Hematopoietic multipotent progenitor cell treated with erythropoietin and hydrocortisone succinate and interleukin-3 and kit ligand, for 17 days (in vitro differentiated cells): ENCODE measurements at regions not wholly inside any gene's neighbourhood (a gene's known extent, or its start where the extent isn't known, plus 50 kb on each side); places are given as distances from the start of the nearest gene placed in this dataset.
"Not testable (repeated sequence)": the region's sequence is repeated elsewhere in the genome, so short reads cannot be mapped to it uniquely, and the experiment has no call there.

Experiments
- DNase-seq: peaks from one replicate; pipeline ENCODE4 v3.0.0-alpha.2; 2015; ENCODE audit warnings: low spot score

DNA sequence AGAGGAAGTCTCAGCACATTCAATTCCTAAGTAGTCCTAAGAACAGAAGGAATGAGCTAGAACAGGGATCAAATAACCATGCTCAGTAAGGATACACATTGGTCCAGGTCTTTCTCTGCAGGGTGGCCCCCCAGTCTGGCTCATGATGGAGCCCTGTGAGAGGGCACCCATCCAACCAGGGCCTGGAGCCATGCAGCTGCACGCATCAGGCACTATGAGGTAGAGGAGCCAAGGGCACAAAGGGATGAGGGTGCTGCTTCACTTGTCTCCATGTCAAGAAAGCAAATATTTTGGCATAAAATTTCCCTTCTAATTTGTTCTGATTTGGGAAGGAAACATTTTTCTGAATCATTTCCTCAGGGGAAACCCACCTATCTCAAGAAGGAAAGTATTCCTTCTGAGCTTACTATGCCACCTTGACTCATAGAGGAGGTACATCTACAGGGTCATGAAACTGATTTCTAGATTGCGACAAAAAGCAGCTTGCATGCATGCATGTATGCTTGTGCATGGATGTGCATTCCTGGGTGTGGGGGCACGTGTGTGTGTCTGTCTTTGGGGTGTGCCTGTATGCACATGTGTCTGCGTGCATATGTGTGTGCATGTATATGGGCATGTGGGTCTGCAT lies 600.3 kb downstream of the MID1IP1 start:
- DNase-seq = no peak

DNA sequence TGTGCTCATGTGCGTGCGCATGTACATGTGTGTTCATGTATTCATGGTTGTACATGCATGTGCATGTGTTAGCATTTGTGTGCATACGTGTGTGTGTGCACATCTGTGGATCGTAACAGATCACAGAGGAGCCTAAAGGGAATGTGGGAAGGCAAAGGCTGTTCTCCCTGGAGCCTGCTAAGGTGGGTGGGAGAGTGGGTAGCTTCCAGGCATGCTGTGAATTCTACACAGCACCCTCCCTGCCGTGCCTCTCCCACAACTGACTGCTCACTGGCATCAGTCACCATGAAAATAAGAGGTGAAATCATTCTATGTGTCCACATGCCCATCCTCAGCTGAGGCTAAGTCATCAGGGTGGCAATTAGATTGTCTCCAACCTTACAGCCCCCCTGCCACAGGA lies 600.9 kb downstream of the MID1IP1 start:
- DNase-seq = no peak

DNA sequence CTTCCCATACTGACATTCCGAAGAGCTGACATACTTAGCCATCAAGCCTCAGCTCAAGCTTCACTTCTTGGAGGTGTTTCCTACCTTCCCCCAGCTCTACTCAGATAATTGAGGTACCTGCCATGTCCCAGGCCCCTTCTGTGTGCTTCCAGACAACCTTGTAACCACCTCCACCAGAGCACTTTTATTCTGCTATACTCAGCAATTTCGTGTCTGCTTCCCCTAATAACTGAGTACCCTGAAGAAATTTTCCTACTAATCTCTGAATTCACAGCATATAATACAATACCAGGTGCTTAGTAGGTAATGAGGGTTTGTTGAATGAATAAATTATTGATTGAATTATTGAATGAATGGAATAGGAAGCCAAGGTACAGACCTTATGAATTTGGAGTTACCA lies 605.5 kb downstream of the MID1IP1 start:
- DNase-seq = no peak

DNA sequence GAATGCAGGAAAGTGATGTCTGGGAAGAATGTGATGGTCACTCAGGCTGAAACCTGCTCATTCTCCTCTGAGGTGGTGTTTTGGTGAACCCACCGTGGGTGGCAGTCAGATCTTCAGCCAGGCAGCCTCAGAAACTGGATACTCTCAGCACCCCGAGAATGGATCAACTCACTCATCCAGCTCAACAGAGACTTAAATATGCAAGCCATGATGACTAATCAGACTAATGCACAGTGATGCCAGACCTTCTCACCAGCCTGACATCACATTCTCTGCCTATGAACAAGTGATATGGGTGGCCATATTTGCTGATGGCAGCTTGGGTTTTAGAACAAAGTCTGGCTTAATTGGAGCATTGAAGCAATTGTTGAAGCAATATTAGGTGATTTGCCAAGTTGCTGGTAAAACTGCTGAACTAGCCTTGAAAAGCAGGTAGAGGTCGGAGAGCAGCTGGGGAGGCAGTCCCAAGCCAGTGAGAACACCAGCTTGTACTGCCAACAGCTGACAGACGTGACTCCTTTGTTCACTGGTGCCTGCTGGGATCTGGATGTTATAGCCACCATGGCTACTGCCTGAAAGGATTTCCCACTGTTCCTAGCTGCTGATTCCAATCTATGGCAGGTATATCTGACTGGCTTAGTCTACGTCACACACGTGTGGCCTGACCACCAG lies 608.1 kb downstream of the MID1IP1 start:
- no peak for DNase-seq

DNA sequence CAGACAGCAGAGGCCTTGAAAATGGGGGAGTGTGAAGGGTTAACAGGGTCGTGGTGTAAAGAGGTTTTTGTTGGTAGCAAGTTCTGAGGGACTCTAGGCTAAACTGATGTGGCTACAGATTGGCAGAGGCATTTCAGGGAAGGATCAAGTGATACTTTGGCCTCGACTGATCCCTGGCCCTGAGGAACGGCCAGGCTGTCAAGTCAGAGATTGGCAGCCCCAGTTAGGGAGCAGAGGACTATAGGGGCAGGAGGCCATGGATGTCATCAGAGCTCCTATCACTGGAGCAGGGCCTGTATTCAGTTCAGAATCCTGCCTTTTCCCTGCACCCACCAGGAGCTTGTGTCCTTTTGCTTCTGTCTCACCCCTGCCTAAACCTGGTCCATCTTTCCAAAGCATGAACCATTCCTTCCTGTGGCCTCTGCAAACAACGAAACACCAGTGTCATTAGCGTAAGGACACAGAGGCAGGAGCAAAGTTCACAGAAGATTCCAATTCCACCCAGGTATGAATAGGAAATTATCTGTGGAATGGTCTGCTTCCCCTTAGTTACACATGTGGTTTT lies 613.1 kb downstream of the MID1IP1 start:
- no peak for DNase-seq

DNA sequence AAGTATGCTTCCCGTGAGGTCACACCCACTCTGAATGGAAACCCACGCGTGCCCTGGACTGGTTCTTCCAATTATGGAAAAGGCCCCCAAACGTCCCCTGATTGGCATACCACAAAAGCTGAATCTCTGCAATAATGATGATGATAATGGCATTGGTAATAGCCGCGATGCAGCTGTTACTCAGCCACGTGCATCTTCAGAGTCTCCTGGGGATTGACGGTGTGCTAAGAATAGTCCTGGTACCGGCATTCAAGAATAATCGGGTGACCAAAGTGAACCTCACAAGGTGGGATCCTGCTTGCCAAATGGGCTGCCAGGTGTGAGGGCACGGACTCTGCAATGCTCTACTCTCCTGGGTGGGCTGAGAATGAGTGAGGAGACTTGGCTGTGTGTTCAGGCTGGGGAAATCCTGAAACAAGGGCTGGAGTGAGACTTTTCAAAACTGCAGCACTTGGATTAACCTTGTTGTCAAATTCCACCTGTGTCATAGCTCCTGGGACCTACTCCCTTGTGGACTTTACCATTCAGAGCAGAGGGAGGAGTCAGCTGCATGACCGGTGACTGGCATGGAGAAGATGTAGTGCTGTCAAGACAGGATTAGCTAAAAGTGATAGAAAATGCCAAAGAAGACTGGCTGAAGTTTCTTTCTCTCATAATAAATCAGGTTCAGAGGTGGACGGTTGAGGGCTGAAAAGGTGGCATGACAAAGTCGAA lies 615.4 kb downstream of the MID1IP1 start:
- no peak for DNase-seq

DNA sequence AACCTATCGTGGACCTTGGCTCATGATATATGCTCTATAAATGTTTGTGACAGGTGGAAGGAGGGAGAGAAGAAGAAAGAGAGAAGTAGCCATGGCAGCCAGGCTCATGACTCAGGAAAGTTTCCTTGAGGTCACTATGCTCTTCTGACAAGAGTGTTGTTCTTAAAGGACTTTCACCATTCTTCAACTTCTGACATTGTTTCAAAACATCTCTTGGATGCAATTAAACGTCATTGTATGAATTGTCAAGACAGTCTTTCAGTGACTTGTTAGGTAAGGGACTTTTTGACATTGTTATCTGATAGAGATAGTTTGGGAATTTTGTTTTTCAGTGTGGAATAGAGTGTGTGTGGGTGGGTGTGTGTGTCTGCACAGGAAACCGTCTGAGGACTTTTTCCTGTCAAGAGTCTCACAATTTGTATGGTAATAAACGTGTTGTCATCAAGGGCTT lies 617.0 kb downstream of the MID1IP1 start:
- no peak for DNase-seq

DNA sequence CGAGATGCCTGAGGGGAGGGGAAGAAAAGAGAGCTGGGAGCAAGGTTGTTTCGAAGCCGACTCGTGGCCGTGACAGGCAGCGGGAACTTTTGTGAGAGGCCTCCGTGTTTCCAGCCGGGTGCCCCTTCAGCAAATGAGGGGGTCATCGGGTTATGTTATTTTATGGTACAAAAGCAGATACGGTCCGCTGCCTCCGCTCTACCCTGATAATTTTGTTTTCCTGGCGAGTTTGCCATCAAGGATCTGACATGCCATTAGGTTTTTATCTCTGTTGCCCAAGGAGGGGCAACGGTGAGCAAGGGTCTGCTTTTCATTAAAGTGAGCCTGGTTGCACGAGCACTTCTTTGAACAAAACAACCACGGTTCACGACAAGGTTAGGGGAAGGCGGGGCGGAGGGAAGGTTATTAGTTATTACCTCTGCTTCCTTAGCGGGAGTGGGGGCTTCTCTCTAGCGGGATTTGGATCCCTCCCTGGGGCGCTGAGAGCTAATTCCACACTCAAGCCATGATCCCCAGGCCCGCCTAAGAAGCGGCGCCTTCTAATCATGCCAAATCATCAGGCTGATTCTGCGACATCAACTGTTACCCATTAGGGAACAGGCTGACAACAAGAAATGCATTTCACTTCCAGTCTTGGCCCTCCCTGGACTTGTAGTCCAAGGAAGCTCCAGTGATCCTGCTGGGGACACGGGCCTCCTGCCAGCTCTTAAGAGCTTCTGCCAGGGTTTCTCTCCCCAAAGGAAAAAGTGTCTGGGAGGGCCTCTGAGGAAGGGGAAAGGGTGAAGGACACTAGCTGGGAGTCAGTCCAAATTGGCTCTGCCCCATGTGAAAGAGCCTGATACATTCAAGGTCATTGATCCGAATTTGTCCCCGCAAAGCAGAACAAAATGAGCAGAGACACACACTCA lies 617.7 kb downstream of the MID1IP1 start:
- DNase-seq = no peak

DNA sequence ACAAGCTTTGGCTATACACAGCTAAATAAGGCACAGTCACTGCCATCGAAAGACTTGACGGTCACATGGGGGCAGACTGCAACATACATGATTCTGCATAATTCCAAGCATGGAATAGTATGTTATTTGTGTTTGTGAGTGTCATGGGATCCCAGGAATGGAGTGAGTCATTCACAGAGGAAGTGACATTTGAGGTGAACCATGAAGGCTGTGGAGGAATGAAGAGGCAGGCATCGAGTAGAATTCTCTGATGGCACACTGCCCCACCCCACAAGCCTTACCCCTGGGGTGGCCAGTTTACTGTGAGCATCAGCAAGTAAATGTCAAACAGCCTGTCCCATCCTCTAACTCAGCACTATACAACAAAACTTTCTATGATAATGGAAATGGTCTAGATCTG lies 619.7 kb downstream of the MID1IP1 start:
- no peak for DNase-seq

DNA sequence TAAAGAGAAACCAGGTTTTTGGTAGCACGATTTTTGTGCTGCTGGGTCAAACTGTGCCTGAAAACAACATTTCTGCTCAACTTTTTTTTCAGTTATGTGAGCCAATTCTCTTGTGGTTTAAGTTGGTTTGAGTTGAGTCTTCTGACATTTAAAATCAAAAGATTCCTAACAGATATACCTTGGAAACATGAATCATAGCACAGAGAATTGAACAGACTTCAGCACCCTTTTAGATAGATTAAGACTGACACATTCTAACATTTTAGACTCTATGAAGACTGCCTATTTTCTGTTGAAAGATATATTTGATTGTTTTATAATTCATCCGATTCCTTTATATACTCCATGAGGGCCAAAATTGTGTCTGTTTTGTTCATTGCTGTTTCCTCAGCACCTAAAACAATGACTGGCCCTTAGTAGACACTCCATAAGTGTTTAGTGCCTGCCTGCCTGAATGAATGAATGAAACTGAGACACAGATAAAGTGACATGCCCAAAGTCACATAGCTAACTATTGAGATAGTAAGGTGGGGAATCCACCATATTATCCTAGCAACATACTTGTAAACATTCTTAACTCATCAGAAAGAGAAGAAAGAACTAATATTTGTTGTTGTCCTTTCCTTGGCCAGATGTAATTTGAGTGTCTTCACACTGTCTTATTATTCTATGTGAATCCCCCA lies 624.0 kb downstream of the MID1IP1 start:
- no peak for DNase-seq

DNA sequence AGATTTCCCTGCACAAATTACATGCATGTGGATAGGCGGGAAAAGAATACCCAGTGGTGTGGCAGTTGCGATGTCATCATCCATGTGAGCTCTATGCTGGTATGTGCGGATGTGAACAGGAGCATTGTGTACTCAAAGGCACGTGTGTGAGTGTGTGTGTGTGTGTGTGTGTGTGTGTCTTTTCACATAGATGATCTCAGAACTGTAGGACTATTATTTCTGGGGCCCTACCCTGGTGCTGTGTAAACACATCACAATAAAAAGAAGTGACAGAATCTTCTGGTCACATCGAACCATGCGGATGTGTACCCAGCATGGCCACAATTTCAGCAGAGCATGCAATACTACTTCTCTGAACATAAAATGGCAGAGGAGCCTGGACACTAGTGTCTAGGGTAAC lies 624.8 kb downstream of the MID1IP1 start:
- DNase-seq = no peak

DNA sequence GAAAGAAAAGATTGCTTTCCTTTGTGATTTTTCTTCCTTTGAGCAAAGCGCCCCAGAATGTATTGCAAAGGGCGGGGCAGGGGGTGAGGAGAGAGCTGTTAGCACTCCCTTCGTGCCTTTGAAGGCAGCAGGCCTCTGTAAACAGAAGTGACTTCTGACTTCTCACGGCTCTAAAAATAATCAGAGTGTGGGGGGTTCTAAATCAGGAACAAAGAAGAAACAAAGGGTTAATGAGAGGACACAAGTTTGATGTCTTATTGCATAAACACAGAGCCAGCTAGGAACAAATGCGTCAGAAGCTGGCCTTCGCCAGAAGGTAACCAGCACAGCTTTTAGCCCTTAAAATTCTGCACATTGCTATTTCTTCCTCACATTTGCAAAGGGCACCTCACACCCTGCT lies 626.2 kb downstream of the MID1IP1 start:
- no peak for DNase-seq

DNA sequence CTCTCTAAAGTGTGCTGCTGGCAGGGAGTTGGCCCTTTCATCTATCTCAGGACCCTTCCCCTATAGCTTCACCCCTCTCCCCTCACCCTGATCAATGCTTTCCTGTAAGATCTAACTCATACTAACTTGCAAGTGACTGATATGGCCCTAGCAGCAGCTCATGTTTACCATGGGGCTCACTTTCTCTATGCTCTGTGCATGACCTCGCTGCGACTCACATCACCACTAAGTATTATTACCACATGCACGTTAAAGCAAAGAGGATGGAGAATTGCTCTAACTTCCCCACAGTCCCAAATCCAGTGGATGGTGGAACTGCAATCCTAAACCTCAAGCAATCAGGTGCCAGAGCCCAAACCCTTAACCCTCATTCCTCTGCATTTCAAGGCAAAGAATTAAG lies 626.6 kb downstream of the MID1IP1 start:
- DNase-seq = no peak

DNA sequence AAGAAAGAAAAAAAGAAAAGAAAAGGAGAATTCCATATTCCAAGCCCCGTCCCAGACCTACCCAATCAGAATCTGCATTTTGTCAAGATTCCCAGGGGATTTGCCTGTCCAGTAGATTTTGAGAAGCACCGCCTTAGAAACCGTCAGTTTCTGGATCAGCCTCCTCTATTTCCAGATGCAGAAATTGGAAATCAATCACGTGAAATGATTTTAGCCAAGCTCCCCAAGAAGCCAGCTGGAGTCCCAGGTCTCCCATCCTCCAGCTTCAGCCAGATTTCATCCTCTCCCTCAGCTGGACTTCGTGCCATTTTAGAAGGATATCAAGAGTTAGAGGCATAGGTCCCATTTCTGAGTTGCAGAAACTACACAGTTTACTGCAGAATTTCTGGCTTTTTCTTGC lies 629.3 kb downstream of the MID1IP1 start:
- DNase-seq = no peak

DNA sequence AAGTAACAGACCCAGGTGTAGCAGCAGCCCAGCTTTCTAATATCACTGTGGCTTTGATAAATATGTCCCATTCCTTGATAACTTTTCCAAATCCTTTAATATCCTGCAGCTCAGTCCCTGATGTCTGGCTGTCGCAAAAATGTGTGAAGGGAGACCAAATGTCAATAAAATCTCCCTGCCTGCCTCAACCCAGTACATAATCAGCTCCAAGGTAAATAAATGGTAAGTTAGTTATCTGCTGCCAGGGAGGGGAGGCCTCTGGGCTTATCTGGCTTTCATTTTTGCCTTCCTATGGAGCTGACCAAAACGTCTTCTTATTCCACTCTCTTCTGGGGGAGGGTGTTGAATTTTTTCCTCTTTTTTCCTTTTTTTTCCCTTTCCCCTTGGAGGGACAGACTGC lies 630.6 kb downstream of the MID1IP1 start:
- no peak for DNase-seq

DNA sequence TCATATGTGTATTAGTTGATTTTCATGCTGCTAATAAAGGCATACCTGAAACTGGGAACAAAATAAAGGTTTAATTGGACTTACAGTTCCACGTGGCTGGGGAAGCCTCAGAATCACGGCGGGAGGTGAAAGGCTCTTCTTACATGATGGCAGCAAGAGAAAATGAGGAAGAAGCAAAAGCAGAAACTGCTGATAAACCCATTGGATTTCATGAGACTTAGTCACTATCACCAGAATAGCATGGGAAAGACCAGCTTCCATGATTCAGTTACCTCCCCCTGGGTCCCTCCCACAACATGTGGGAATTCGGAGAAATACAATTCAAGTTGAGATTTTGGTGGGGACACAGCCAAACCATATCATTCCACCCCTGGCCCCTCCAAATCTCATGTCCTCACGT lies 633.4 kb downstream of the MID1IP1 start:
- DNase-seq = not testable (repeated sequence)

DNA sequence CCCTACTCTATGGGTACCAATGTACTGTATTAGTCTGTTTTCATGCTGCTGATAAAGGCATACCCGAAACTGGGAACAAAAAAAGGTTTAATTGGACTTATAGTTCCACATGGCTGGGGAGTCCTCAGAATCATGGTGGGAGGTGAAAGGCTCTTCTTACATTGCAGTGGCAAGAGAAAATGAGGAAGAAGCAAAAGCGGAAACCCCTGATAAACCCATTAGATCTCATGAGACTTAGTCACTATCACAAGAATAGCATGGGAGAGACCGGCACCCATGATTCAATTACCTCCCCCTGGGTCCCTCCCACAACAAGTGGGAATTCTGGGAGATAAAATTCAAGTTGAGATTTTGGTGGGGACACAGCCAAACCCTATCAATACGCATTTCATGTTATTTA lies 635.3 kb downstream of the MID1IP1 start:
- not testable (repeated sequence) for DNase-seq

DNA sequence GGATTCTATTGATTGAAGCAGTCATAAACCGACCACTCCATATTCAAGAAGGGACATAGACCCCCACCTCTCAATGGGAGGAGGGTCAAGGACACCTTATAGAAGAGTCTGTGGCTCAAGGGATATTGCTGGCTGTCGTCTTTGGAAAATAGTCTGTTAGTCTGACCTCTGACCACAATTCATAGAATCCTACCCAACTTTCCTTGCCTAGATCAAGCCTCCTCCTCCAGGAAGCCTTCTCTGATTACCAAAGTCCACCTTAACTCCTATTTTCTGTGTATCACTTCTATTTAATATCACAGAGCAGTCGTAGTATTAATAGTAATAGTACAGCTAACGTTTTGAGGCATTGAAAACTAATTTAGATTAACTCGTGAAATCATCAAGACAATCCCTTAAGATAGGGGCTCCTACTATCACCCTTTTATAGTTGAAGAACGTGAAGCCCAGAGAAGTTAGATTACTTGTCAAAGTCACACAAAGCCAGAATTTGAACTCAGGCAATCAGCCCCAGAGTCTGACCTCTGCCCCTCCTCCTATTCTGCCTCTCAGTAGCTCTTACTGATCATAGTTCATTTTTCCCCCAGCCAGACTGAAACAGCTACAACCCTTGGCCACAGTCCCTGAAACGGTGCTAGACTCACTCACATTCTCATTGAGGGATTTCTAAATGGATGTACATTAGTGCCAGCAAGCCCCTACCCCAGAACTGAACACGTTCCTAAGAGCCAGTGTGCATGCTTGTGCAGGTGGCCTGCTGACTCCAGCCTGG lies 636.6 kb downstream of the MID1IP1 start:
- no peak for DNase-seq

DNA sequence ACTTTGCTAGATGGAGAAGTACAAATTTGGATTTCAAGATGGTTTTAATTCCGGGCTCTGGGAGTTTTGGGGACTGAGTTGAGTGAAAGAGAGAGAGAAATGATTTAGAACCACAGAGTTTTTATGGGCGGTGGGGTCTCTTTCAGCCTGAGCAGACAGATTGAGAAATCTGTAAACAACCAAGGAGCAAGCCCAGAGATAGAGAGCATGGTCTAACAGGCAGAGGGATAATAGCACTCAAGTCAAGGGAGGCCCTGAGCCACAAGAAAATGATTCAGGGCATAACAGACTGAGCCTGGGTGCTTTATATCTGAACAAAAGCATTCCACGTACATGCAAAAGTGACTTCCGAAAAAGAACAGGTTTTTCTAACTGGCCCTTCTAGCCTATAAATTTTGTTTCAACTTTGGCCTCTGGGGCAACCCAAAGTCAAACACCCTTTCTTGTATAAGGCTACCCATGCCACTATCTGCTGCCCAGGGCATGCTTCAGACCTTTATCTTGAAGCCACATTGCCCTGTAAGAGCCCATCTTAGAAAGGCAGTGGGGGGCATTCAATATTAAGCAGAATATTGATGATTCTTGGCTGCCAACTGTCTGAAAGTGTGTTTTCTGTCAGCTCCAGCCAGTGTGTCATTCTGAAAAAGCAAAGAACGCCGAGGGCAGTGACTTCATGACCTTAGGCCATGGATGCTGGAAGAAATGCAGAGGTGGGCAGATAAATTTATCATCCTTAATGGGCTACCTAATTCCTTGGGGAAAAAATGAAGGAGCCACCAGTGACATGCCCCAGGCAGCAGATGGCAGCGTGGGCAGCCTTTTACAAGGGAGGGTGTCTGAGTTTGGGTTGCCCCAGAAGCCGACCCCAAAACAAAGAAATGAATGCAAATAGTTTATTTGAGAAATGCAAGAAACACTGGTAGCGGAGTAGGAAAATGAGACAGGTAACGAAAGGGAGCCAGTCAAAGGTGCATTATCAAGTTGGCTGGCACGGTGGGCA lies 637.6 kb downstream of the MID1IP1 start:
- DNase-seq = peak; percentile 39
